HepG2 (cell line): ENCODE measurements at regions not wholly inside any gene's neighbourhood (a gene's known extent, or its start where the extent isn't known, plus 50 kb on each side); places are given as distances from the start of the nearest gene placed in this dataset.

Source experiments
- ATAC-seq: fragments of 200-7000 bp; cut with Tn5 transposase; 3 replicates; pipeline ENCODE4 v1.9.1; 2020; ENCODE audit warnings: mild to moderate bottlenecking, moderate library complexity
- BruUV-seq: library from RNA; stranded (reverse); fragments of 400-500 nt; replicated peaks from 2 replicates; lab custom pipeline; 2021; lab: Mats Ljungman, UMichigan
- CTCF ChIA-PET: fragments of 300-600 bp; formaldehyde crosslinking; extraction: SDS; loops from one replicate; lab custom pipeline; 2021; ENCODE audit warnings: low total read pairs, inconsistent platforms, low intra/inter-chr PET ratio; lab: Yijun Ruan, JAX
- POLR2A ChIA-PET: fragments of 350-600 bp; sonication (Branson Sonifier 250); formaldehyde crosslinking; loops from one replicate; lab custom pipeline; 2020; ENCODE audit warnings: antibody characterized with exemption, inconsistent platforms; lab: Yijun Ruan, JAX
- DNase-seq: peaks from one replicate; pipeline ENCODE4 v3.0.0-alpha.2; 2015; ENCODE audit warnings: low spot score
- FAIRE-seq: peaks from 3 replicates; lab custom pipeline; 2011; peaks lifted over from hg19 to GRCh38; lab: Jason Lieb, UNC
- H2AFZ ChIP-seq: one replicate; pipeline ENCODE4 v1.6.1; 2011; ENCODE audit warnings: low read length, inconsistent platforms
- H3K27ac ChIP-seq: fragments of 300-600 bp; 3 replicates; pipeline ENCODE4 v1.8.0; 2011; ENCODE audit warnings: mixed run types, mild to moderate bottlenecking, mixed read lengths, low read length, inconsistent platforms; ENCODE audit not compliant: insufficient read depth; ENCODE audit errors: extremely low read length
- H3K27me3 ChIP-seq, 2 experiments: fragments of 200-600 bp in 1 of 2; 2 replicates in 1 of 2; 3 replicates in 1 of 2; pipeline versions ENCODE4 v1.6.0 to v1.8.0; 2011; ENCODE audit warnings: low read length in 2 of 2, mild to moderate bottlenecking in 2 of 2, moderate library complexity in 2 of 2, inconsistent platforms in 1 of 2; ENCODE audit not compliant: insufficient read depth in 2 of 2, control insufficient read depth in 1 of 2
- H3K36me3 ChIP-seq, 2 experiments: fragments of 200-600 bp in 1 of 2; replicated peaks in 1 of 2; 2 replicates in 1 of 2; 3 replicates in 1 of 2; pipeline versions ENCODE4 v1.5.1 to v1.8.0; 2011; ENCODE audit warnings: low read length in 2 of 2, inconsistent platforms in 1 of 2; ENCODE audit not compliant: insufficient read depth in 2 of 2, control insufficient read depth in 1 of 2
- H3K4me1 ChIP-seq: 2 replicates; pipeline ENCODE4 v1.5.1; 2012; ENCODE audit warnings: low read length, inconsistent platforms; ENCODE audit not compliant: insufficient read depth
- H3K4me2 ChIP-seq: 2 replicates; pipeline ENCODE4 v1.6.0; 2011; ENCODE audit warnings: low read depth, low read length, inconsistent platforms
- H3K4me3 ChIP-seq, 3 experiments: fragments of 200-600 bp in 1 of 3; sonication (generic), shearing (Covaris generic) in 1 of 3; replicated peaks in 1 of 3; 2 replicates each; pipeline ENCODE4 v1.5.1; 2011 to 2016; ENCODE audit warnings: low read length in 3 of 3, inconsistent platforms in 2 of 3, low read depth in 2 of 3, mild to moderate bottlenecking in 2 of 3, control low read depth in 1 of 3, mixed read lengths in 1 of 3; ENCODE audit not compliant: insufficient read depth in 1 of 3
- H3K79me2 ChIP-seq: one replicate; pipeline ENCODE4 v1.6.1; 2011; ENCODE audit warnings: low read length, inconsistent platforms; ENCODE audit not compliant: insufficient read depth
- H3K9ac ChIP-seq: 2 replicates; pipeline ENCODE4 v1.6.0; 2011; ENCODE audit warnings: mild to moderate bottlenecking, low read depth, low read length, inconsistent platforms; ENCODE audit not compliant: insufficient read depth
- H3K9me3 ChIP-seq: 2 replicates; pipeline ENCODE4 v1.5.1; 2012; ENCODE audit warnings: mild to moderate bottlenecking, low read length
- H4K20me1 ChIP-seq: 2 replicates; pipeline ENCODE4 v1.6.0; 2011; ENCODE audit warnings: inconsistent platforms, mild to moderate bottlenecking, low read length, moderate library complexity; ENCODE audit not compliant: insufficient read depth
- MAFK ChIP-seq, 2 experiments: IDR thresholded peaks in 1 of 2; conservative IDR thresholded peaks in 1 of 2; 2 replicates each; pipeline ENCODE4 v1.6.1; 2011; ENCODE audit warnings: improper control_type of control experiment in 2 of 2, low read length in 2 of 2
- MEIS1 ChIP-seq: sonication (generic); formaldehyde crosslinking; IDR thresholded peaks from 2 replicates; pipeline ENCODE4 v1.9.0; 2021; ENCODE audit warnings: mild to moderate bottlenecking, missing genetic modification reagents, moderate library complexity, borderline replicate concordance
- SIX1 ChIP-seq: sonication (generic); formaldehyde crosslinking; IDR thresholded peaks from 2 replicates; pipeline ENCODE4 v1.4.0; 2020; ENCODE audit warnings: missing genetic modification reagents, borderline replicate concordance
- WGBS: methylation state at CpG from one replicate; pipeline ENCODE4 v1.1.6; 2017; ENCODE audit warnings: low lambda C conversion rate; 5-methylcytosine and 5-hydroxymethylcytosine counted together
- in situ Hi-C: cut with HindIII; loops from 2 replicates; pipeline ENCODE4 v1.10.0; 2017; ENCODE audit warnings: low pct_unique_long_range_greater_than_20kb; ENCODE audit not compliant: extremely low pct_ligation_motif_present
- intact Hi-C: fragments of 100-400 bp; cut with micrococcal nuclease; formaldehyde crosslinking; loops from one replicate; pipeline ENCODE4 v1.10.0; 2022; ENCODE audit not compliant: unreplicated experiment
- TF ChIP-seq, protein P1 (sequence below): fragments of 450-650 bp; IDR thresholded peaks from 2 replicates; pipeline ENCODE4 v1.6.1; 2016

DNA sequence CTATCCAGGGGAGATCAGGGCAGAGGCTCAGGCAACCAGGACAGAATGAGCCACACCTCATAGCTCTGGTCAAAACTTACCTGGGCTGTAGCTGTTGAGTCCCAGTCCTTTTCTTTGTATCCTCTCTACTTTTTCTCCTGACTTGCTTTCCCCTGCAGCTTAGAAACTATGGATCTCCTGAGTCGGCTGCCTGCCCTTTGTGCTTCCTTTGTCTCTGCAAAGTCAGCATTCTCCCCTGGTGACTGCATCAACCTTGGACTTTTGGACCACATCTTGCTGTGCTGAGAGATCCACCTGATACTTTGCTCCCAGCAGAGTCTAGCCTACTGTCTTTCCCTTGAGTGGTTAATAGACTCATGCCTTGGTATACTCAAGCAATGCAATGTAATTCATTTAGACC is 353.3 kb downstream of the SIPA1L2 start:
- Histone ChIP-seq H3K4me2 (no peak overlapping the region), H3K4me3 (no peak overlapping the region), H2AFZ (no peak overlapping the region), H4K20me1 (no peaks in the 10 kb centered on the region), H3K79me2 (no peaks in the 10 kb centered on the region), H3K36me3 (no peaks in the 10 kb centered on the region), H3K9ac (no peak overlapping the region), H3K9me3 (no peaks in the 10 kb centered on the region), H3K4me1 (no peaks in the 10 kb centered on the region)
- no peak for DNase-seq
- 0% methylated on average over 1 of the region's 1 CpG for WGBS
- no peak for ATAC-seq
- intact Hi-C loops (no loop called here), in situ Hi-C loops (no loop called here)
- no TSS peak for BruUV-seq
- CTCF ChIA-PET: no interaction called here
- no peak for FAIRE-seq
- TF ChIP-seq SIX1 (CRISPR knock-in tag): no peak
- TF ChIP-seq MAFK (conservative IDR thresholded peaks at IDR 0.05 in 1 of 2, IDR thresholded peaks at IDR 0.05 in 1 of 2; ENCODE audit: low read length in 2 of 2): peak in 1 of 2 experiments; percentile 37; a peak in 2 of 4 replicates
- TF ChIP-seq, all 625 proteins: peak for 1
- Histone ChIP-seq H3K27ac (no peak overlapping the region), H3K27me3 (peaks cover 0 to 9% of the 10 kb centered on the region in 2 experiments; a peak in 2 of 5 replicates)
- POLR2A ChIA-PET: no interaction called here

DNA sequence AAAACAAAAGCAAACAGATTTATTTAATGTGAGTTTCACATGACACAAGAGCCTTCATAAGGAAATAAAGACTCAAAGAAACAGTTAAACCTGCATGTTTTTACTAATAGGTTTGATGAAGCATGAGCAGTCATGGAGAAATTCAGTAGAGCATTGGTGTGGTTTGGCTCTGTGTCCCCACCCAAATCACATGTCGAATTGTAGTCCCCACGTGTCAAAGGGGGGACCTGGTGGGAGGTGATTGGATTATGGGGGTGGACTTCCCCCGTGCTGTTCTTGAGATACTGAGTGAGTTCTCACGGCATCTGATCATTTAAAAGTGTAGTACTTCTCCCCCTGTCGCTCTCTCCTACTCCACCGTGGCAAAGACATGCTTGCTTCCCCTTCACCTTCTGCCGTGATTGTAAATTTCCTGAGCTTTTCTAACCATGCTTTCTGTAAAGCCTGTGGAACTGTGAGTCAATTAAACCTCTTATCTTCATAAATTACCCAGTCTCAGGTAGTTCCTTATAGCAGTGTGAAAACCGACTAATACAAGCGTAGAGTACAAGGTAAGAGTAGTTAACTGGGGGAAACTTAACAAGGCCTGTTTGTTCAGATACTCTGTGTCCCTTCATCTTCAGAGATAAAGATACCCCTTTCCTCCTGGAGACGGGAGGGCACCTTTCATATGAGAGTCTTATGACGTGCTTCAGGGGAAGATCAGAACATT is 354.8 kb downstream of the SIPA1L2 start:
- no peak for ATAC-seq
- ChIA-PET POLR2A (no interaction called here), CTCF (no interaction called here)
- Histone ChIP-seq H3K27me3 (peaks cover 0 to 9% of the 10 kb centered on the region in 2 experiments; a peak in 2 of 5 replicates), H3K9me3 (no peaks in the 10 kb centered on the region), H3K4me3 (no peak overlapping the region), H4K20me1 (no peaks in the 10 kb centered on the region), H3K4me1 (no peaks in the 10 kb centered on the region), H3K36me3 (no peaks in the 10 kb centered on the region), H3K4me2 (no peak overlapping the region)
- no peak for FAIRE-seq
- WGBS: 37% methylated on average over 11 of the region's 11 CpGs
- no TSS peak for BruUV-seq
- intact Hi-C loops: no loop called here
- in situ Hi-C loops: no loop called here
- TF ChIP-seq, protein P1, sequence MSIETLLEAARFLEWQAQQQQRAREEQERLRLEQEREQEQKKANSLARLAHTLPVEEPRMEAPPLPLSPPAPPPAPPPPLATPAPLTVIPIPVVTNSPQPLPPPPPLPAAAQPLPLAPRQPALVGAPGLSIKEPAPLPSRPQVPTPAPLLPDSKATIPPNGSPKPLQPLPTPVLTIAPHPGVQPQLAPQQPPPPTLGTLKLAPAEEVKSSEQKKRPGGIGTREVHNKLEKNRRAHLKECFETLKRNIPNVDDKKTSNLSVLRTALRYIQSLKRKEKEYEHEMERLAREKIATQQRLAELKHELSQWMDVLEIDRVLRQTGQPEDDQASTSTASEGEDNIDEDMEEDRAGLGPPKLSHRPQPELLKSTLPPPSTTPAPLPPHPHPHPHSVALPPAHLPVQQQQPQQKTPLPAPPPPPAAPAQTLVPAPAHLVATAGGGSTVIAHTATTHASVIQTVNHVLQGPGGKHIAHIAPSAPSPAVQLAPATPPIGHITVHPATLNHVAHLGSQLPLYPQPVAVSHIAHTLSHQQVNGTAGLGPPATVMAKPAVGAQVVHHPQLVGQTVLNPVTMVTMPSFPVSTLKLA: peak; percentile 94
- no peak for TF ChIP-seq MEIS1 (CRISPR knock-in tag)
- TF ChIP-seq, all 625 proteins: peak for 1
- Histone ChIP-seq H3K9ac (no peak overlapping the region), H3K27ac (no peak overlapping the region), H3K79me2 (no peaks in the 10 kb centered on the region), H2AFZ (no peak overlapping the region)
- no peak for DNase-seq
